GDM1 (cell line): ENCODE measurements at regions not wholly inside any gene's neighbourhood (a gene's known extent, or its start where the extent isn't known, plus 50 kb on each side); places are given as distances from the start of the nearest gene placed in this dataset.

Experiments used
- DNase-seq: peaks from one replicate; lab custom pipeline; 2025; lab: John Stamatoyannopoulos, UW

DNA sequence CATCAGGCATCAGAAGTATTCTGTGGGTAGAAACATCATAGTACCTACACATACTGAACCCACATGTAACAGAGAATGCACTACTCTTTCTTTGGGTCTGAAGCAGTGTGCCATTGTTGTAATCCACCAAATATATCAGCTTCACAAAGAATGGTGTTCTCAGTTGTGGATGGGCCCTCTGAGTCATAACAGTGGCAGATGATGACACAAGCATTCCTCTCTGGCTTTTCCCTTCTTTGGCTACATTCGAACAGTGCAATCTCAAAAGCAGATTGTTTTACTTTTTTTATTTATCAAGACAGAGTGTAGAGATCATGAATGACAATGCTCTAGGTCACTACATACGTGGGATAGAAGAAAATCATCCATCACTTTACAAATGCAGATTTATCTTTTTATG lies 247.2 kb upstream of the EPHA5 start:
- no peak for DNase-seq

DNA sequence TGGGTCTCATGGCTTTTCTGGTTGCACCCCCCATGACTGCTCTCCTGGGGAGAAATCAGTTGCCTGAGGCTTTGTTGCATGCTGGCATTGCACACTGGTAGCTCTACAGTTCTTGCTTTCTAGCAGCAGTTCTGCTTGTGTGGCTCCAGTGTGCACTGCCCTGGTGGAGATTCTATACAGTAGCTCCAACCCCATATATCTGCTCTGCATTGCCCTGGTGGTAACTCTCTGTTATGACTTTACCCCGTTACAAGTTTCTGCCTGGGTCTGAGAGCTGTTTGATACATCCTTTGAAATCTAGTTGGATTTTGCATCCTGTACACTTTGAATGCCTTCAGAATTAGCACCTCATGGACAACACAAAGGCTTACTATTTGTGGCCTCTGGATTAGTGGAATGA lies 241.4 kb upstream of the EPHA5 start:
- no peak for DNase-seq

DNA sequence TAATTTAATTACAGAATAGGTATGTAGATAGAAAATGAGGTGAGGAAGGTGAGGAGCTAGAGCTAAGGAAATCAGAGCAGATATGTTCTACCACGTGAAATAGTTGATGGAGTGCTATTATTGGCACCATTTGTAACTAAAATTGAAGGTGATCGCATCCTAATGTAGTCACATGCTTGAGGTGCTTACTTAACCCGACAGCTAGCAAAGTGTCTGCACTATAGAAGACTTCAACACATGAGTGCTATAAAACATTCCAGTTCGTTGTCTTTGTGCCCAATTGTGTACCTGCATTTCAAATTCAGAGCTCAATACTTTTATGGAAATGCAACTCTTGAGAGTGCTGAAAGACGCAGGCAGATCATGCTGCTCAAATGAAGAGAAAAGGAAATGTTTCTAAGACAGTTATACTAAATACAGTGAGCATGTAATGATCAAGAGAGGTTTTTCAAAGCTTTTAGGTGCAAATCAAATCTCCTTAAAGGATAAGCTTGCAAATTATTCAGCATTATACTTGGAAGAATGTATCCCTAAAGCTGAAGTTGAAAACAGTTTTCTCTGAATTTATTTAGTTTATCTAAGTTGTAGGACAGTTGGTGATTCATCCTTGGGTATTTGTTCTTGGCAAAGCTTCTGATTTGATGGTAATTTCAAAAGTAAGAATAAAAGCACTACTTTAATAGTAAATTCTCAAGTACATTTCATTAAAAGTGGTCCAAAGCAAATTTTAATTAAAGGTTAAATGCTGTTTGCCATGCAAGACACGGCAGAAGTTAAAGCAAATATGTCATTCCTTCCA lies 223.9 kb upstream of the EPHA5 start:
- no peak for DNase-seq

DNA sequence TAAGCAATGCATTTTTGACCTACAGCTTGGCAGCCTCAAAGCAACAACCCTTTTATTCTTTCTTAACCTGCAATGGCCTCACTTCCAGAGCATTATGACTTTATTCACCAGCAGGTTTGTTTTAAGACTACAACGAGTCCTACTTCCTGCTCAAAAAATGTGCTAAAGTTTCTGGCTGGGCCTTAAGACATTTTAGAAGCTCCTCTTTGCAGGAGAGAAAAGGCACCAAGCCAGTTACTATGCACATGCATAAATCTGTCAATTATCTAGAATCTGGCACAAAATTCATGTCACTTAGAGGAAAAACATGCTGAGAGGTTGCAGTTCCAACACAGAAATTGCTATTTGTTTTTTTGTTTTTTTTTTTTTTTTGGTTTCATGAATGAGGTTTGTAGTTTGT lies 223.0 kb upstream of the EPHA5 start:
- DNase-seq, result no peak

DNA sequence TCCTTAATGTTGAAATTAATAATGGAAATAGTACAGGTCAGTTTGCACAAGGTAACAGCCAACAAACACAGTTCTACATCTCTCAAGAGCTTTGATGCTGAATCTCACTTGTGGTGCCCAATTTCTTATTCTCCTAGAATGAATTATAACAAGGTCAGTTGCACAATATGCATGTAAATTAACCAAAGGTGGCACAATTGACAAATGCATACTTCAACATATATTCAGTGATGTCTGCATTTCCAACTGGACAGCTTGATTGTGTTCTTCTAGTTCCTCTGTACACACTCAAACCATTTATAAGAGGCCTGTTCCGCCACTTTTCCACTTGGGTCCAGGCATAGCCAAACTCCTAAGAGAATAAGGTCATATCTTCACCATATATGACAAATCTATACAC lies 210.3 kb upstream of the EPHA5 start:
- DNase-seq, result no peak

DNA sequence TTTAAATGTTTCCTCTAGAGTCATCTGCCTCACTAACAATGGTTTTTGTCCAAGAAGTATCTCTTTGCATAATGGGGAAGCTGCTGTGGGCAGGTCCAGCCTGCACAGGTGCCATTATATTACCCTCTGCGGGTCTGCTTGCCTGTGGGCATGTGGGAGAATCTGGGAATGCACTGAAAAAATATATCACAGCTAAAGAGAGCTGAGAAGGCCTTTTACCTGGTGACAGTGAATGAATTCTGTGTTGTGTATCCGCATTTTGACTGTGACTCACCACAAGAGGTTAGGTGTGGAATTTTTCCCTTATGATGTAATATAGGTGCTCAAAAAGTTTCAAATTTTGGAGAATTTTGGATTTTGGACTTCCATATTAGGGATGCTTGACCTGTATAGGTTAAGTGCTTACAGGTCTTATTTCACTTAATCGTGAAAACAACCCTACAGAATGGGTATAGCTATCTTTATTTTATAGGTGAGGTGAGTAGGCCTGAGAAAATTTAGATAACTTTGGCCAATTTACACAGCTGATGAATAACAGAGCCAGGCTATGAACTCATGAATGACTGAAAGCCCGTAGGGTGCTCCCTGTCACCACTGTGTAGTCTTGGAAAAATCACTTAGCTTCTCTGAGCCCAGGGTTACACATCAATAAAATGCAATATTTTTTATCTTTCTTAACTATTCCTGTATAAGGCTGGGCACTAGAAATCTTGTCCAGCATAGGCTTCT lies 198.0 kb upstream of the EPHA5 start:
- DNase-seq, result no peak

DNA sequence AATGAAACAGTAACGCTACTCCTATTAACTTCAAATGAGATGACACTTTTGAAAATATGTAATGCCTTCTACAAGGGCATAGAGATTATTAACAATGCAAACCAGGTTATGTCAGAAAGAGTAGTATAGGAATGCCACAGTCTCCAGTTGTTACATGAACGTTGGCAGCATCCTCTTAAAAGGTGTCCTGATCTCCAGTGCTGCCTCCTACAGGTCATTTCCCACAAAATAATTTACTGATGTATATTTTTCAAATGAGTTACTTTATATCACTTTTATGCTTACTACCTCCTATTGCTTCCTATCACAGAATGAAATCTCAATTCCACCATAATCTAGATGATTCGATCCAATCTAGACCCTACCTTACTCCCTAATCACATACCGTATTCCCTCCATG lies 195.2 kb upstream of the EPHA5 start:
- DNase-seq, result no peak

DNA sequence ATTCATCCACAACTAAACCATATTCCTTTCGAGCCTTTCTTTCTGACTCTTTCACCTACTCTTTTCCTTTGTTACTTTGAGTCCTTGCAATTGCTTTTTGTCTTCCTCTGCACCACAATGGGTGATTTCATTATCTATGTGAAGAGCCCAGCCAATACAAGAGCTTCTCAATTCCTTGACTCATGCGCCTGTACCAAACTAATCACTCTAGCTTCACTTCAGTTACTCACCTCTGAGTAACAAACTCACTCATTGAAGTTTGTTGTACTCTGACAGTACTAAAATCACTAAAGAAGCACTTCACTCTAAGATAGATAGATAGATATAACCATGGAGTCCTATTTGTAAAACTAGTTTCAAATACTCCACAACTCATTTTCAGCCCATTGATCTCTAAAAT lies 191.7 kb upstream of the EPHA5 start:
- no peak for DNase-seq

DNA sequence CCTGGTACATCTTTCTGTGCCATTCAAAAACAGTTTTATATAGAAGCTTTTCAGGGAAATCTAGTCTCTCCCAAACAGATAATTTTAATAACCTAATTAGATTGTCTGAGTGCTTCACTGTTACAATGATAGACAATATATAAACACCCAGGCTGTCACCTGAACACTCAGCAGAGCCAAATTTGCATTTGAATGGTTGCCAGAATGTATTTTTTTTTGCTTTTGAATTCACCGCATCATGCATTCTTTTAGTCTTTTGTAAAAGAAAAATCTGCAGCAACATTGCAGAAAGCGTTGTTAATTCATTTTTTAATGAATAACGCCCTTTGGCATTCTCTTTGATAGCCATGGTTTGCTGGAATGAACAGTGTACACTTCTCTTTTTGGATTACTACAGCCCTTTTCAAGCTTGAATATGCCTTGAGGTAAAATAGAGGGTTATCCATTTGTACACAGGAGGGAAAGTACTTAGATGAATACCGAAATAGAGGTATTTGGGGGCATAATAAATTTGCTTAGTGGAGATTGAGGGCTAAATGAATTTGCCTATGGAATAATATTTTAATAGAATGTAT lies 175.0 kb upstream of the EPHA5 start:
- DNase-seq, result no peak

DNA sequence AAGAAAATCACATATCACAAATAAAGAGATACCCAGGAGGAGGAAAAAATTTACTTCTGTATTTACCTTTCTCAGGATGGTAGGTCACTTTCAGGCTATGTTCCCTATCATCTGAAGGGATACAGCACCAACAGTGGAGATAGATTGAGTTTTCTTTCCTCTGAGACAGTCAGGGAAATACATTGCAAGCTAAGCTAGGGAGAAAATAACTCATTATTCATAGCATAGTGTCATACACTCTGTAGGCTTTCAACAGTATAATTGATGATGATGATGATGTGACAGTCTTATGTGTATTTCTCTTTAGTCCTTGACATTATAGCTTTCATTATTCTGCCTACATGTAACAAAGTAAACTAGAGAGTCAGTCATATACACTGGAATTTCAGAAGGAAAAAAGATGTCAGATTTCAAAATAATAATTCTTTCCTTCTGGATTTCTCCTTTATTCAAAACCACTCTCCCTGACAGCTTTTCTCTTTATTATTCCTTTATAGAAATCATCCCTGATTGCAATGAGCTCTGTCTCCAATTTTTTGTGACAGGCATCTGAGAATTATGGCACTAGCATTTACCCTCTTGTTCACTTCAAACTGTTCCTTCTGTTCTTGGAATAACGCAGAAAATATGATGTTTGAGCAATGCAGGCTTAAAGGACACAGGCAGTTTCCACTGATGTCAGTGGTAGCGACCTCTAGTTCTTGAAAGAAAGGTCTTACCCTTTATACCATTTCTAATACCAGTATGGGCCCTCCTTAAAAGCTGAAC lies 169.1 kb upstream of the EPHA5 start:
- no peak for DNase-seq

DNA sequence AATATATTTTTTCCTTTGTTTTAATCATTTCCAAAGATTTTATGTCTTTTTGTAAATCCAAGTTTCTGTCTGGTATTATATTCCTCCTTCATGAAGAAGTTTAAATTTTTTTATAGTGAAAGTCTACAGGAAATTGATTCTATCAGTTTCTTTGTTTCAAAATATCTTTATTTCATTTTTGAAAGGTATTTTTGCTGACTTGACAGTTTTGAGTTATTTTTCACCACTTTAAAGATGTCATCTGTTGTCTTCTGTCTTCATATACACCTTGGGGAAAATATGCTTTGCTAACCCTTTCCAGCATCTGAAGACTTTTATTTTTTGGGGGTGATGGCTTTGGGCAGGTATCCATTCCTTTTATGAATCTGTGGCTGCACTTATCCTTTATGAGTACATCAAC lies 164.4 kb upstream of the EPHA5 start:
- no peak for DNase-seq

DNA sequence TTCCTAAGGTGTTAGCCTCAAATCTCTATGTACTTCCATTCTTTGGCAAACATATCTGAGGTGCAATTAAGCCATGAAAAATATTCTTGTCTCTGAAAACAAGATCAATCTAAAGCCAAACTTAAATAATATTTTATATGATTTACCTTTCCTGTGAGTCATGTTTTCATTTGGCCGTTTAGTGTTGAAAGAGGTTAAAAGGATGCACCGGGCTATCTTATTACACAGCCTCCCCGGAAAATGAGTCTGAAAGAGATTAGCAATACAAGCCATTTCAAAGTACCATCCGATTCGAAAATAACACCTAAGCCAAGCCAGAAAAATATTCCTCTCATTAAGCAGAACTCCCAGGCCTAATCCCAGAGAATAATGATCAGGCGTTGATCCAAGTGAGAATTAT lies 161.5 kb upstream of the EPHA5 start:
- no peak for DNase-seq

DNA sequence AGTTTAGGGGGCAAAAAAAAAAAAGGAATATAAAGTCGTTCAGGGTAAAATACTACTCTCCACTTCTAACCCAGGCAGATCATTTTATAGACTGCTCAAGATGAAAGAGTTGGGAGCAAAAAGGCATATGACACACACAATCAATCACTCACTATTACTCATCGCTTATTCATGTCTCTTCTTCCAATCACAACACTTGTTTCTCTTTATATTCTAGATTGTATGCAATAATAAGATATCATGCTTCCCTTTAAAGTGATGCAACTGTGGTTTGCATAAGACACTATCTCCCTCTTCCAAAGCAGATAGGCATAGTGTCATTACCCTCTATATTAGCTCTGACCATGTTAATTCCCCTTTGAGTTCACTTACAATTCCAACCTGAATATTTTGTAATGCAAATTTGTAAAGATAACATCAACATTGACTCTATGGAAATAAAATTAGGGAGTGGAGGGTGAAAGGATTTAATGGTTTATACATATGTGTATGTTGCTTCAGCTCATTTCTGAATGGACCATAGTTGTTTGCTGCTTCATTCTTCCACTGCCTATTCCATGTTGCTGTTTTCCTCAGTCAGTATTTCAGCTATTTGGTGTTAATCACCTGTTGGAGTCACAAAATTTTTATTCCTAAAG lies 154.9 kb upstream of the EPHA5 start:
- DNase-seq, result no peak

DNA sequence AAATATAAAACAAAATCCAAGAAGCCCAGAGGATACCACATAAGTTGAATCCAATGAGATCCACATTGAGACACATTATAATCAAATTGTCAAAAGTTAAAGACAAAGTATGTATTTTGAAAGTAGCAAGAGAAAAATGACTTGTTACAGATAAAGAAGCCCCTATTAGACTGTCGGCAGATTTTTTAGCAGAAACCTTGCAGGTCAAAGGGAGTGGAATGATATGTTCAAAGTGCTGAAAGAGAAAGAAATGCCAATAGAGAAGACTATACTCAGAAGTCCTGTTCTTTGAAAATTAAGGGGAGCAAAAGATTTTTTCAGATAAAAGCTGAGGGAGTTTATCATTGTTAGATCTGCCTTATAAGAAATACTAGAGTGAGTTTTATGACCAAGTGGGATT lies 148.9 kb upstream of the EPHA5 start:
- no peak for DNase-seq

DNA sequence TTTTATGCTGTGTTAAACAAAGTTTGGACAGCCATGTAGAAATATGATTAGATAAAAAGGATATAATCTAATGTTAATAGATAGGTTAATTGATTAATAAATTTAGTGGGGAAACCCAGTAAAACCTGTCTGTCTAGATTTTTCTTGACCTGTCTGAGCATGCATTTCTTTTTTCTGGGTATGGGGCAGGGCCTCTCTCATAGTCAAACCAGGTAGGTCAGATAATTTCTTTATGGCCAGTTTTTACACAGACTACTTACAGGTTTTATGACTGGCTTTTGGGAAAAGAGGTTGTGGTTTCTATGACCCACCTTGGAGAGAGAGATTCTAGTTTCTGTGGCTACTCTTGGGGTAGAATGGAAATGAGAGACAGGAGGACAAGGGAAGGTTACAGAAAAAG lies 135.6 kb upstream of the EPHA5 start:
- DNase-seq, result no peak

DNA sequence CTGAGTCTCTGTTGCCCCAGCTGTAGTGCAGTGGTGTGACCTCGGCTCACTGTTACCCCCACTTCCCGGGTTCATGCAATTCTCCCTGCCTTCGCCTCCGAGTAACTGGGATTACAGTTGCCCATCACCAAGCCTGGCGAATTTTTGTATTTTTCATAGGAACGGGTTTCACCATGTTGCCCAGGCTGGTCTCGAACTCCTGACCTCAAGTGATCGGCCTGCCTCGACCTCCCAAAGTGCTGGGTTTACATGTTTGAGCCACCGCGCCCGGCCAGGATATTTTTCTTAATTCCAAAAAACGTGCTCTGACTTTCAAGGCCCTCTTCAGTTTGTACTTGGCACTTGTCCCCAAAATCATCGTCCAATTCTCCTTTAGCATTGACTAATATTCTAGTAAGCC lies 129.2 kb upstream of the EPHA5 start:
- no peak for DNase-seq

DNA sequence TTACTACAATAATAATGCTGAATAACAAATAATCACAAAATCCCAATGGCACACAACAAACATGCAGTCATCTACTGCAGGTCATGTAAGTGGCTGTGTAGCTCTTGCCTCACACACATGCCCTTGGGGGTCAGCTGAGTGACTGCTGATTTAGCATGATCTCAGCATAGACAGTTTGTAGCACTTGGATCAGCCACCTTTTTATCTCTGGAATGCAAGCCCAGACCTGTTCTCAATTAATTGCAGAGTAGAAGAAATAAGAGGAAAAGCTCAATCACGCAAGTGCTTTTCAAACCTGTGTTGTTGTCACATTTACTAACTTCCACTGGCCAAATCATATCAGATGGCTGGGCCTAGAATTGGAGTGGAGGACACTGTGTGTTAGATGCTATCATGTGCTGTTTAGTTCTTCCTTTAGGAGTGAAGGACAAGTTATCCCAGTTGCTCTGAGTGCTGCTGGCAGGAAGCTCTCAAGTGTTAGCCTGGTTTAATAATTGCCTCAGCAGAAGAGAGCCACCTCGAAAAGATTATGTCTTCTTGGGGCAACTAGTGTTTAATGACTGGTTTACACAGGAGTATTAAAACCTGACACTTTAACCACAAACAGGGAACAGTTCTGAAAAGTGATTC lies 128.3 kb upstream of the EPHA5 start:
- no peak for DNase-seq

DNA sequence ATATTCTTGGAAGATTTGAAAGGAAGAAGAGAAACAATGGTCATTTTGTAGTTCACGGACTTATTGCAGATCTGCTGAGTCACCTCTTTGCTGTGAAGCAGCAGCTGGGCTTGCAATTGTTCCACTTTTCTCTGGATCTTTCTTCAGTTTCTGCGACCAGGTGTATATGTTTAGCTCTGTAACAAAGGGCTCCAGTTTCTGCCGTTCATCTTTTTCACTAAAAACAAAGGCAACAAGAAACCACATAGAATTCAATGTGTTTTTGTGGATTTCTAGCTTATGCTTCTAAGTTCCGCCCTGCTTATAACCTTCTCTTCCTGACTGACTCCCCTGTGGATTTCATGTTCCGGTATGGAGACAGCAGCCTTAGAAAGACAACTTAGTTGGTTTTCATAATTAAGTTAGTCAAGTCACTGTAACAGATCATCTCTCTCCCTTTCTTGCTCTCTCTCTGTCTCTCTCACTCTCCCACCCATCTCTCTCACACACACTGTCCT lies 121.6 kb upstream of the EPHA5 start:
- no peak for DNase-seq

DNA sequence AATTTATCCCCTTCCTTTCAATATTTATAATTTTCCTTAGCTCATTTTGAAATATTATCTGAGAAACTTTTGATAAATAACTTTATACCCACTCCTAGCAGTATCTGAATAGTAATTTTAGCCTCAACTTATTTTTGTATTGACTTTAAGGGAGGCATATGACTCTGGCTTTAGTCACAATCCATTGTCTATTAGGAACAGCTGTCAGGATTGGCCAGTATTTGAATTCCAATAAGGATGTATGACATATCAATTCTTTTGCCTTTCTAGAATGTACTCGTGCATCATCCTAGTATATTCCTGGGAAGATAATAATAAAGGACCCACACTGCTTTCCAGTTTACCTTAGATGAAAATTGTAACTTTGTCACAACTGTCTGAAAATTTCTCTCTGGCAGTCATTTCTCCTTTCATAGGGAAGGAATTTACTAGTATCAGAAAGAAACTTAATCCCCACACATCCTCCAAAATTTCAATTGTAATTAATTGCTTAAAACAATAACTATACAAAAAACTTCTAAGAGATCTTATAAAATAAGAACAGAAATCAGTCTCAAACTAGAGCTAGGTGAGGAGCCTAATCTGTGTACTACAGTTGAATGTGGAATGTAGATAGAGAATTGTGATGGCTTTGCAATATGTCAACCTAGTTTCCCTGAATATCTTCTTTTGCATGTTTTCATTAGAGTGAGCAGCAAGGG lies 121.0 kb upstream of the EPHA5 start:
- no peak for DNase-seq

DNA sequence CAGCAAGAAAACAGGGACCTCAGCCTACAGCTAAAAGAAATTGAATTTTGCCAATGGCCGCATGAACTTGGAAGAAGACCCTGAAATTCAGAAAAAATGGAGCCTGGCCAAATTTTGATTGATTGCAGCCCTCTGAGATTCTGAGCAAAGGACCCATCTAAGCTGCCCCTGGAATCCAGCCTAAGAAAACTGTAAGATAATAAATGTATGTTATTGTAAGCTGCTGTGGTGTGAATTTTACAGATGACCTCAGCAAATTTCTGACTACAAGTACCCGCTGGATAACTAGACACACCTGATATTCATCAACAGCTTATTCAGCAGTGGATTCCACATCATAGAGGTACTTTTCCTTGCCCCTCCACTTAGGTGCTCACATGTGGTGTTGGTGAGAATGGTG lies 119.5 kb upstream of the EPHA5 start:
- no peak for DNase-seq

DNA sequence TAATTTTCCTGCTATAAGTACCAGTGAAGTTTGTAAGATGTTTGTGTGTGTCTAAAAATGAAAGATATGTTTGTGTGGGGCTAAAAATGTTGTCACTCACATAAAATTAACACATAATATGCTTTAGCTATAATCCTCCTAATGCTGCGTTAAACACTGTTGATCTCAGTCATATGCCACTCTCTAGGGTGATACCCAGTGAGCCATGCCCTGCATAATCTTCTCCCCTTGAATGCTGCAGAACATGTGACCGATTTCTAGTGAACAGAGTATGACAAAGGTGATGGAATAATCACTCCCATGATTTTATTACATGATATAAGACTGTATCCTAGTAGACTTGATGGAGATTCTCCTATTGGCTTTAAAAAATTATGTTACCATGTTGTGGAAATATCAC lies 119.1 kb upstream of the EPHA5 start:
- no peak for DNase-seq
